Esophagus squamous epithelium (tissue), 4 donors: ENCODE measurements at regions not wholly inside any gene's neighbourhood (a gene's known extent, or its start where the extent isn't known, plus 50 kb on each side); places are given as distances from the start of the nearest gene placed in this dataset.

Source experiments
- POLR2A ChIP-seq, 4 donors: fragments of 450-650 bp; IDR thresholded peaks; one replicate each; pipeline ENCODE4 v1.6.1; 2017; ENCODE audit warnings: antibody characterized with exemption in 4 of 4, mild to moderate bottlenecking in 4 of 4, moderate library complexity in 3 of 4
- TF ChIP-seq, protein P1 (sequence below), 6 experiments: fragments of 450-650 bp in 4 of 6; fragments of 200-600 bp in 2 of 6; sonication (generic) in 2 of 6; IDR thresholded peaks; one replicate each; pipeline ENCODE4 v1.5.1; 2016 to 2019; ENCODE audit warnings: antibody characterized with exemption in 6 of 6, mild to moderate bottlenecking in 4 of 6, moderate library complexity in 4 of 6

DNA sequence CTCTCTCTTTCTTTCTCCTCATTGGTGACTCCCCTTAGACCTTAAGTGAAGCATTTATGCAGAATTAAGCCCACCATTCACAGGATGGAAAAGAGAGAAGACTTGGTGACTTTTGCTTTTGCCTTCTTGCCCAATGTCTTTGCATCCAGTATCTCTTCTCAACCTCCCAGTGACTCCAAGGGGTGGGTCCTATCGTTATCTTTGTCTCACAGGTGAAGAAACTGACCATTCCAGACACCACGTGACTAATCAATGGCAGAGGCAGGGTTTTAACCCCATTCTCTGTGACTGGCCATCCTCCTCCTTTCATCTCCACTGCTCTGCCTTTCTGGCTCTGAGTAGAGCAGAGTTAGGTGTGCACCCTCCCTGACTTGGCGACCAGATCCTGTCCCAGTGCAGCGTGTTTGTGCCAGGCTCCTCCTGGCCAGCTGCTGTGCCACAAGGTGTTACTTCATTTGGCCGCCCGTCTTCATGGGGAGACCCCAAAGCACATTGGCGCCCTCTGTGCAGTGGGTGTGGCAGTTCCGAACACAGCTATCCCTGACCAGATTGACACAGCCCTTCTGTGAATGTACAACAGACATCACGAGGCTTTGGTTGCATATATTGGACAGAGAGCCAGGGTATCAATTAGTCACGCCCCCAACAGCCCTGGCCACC lies 501.3 kb downstream of the CD83 start:
- no peak for TF ChIP-seq POLR2A (IDR thresholded peaks at IDR 0.05)
- TF ChIP-seq, protein P1, sequence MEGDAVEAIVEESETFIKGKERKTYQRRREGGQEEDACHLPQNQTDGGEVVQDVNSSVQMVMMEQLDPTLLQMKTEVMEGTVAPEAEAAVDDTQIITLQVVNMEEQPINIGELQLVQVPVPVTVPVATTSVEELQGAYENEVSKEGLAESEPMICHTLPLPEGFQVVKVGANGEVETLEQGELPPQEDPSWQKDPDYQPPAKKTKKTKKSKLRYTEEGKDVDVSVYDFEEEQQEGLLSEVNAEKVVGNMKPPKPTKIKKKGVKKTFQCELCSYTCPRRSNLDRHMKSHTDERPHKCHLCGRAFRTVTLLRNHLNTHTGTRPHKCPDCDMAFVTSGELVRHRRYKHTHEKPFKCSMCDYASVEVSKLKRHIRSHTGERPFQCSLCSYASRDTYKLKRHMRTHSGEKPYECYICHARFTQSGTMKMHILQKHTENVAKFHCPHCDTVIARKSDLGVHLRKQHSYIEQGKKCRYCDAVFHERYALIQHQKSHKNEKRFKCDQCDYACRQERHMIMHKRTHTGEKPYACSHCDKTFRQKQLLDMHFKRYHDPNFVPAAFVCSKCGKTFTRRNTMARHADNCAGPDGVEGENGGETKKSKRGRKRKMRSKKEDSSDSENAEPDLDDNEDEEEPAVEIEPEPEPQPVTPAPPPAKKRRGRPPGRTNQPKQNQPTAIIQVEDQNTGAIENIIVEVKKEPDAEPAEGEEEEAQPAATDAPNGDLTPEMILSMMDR (IDR thresholded peaks at IDR 0.05) = no peak
